SK-N-MC (cell line): ENCODE measurements at regions not wholly inside any gene's neighbourhood (a gene's known extent, or its start where the extent isn't known, plus 50 kb on each side); places are given as distances from the start of the nearest gene placed in this dataset.
"Not testable (repeated sequence)": the region's sequence is repeated elsewhere in the genome, so short reads cannot be mapped to it uniquely, and the experiment has no call there.

Source experiments
- DNase-seq: peaks from one replicate; pipeline ENCODE4 v3.0.0-alpha.2; 2011; ENCODE audit warnings: low read depth, low spot score
- H3K27ac ChIP-seq: fragments of 200-600 bp; sonication (generic); 2 replicates; pipeline ENCODE4 v1.5.1; 2016; ENCODE audit warnings: mixed run types
- H3K36me3 ChIP-seq: fragments of 200-600 bp; sonication (generic); 2 replicates; pipeline ENCODE4 v1.6.1; 2017; ENCODE audit warnings: antibody characterized with exemption, low read length, mixed read lengths; ENCODE audit not compliant: insufficient read depth
- H3K4me3 ChIP-seq: fragments of 200-600 bp; sonication (generic); 2 replicates; pipeline ENCODE4 v1.5.1; 2016
- H3K9ac ChIP-seq: fragments of 200-600 bp; sonication (generic); 2 replicates; pipeline ENCODE4 v1.8.0; 2017; ENCODE audit warnings: mixed run types, mixed read lengths; ENCODE audit not compliant: insufficient read length
- H3K9me3 ChIP-seq: fragments of 200-600 bp; sonication (generic); 2 replicates; pipeline ENCODE4 v1.6.1; 2017; ENCODE audit warnings: low read depth, mild to moderate bottlenecking, antibody characterized with exemption, low read length, moderate library complexity, mixed read lengths
- EZH2 ChIP-seq: fragments of 200-600 bp; sonication (generic); IDR thresholded peaks from one replicate; pipeline ENCODE4 v1.6.1; 2017; ENCODE audit warnings: antibody characterized with exemption
- FOXP2 ChIP-seq: optimal IDR thresholded peaks from 2 replicates; pipeline ENCODE3; 2011; ENCODE audit warnings: mild to moderate bottlenecking, moderate library complexity; ENCODE audit not compliant: insufficient read depth; ENCODE audit errors: extremely low read length, control extremely low read depth
- POLR2AphosphoS5 ChIP-seq: IDR thresholded peaks from 2 replicates; pipeline ENCODE4 v1.6.1; 2012; ENCODE audit warnings: mild to moderate bottlenecking, low read depth, low read length, borderline replicate concordance

GRCh38 chr18:79591032-79591308 lies 88.6 kb upstream of the CTDP1 start:
- H3K27ac ChIP-seq, result no peak overlapping the region
- no peaks in the 10 kb centered on the region for H3K36me3 ChIP-seq
- DNase-seq, result no peak
- H3K9me3 ChIP-seq, result no peaks in the 10 kb centered on the region
- H3K4me3 ChIP-seq, result no peak overlapping the region
- H3K9ac ChIP-seq, result no peak overlapping the region
- TF ChIP-seq FOXP2 (no peak), POLR2AphosphoS5 (no peak), EZH2 (no peak)

GRCh38 chr18:79592684-79593083 lies 86.9 kb upstream of the CTDP1 start:
- H3K36me3 ChIP-seq, H3K9me3 ChIP-seq, DNase-seq, H3K9ac ChIP-seq, H3K27ac ChIP-seq, H3K4me3 ChIP-seq: not testable (repeated sequence)

- H3K36me3 ChIP-seq, result no peaks in the 10 kb centered on the region
- no peak overlapping the region for H3K27ac ChIP-seq
- H3K9ac ChIP-seq, result no peak overlapping the region
- no peaks in the 10 kb centered on the region for H3K9me3 ChIP-seq
- no peak for DNase-seq
- no peak for TF ChIP-seq POLR2AphosphoS5
- no peak for TF ChIP-seq FOXP2
- TF ChIP-seq EZH2, result no peak
- H3K4me3 ChIP-seq, result no peak overlapping the region
Measured at GRCh38 chr18:79595876-79596374, 83.7 kb upstream of the CTDP1 start.

GRCh38 chr18:79596446-79597175 lies 83.0 kb upstream of the CTDP1 start:
- Histone ChIP-seq H3K27ac (no peak overlapping the region), H3K9ac (no peak overlapping the region), H3K4me3 (no peak overlapping the region), H3K36me3 (no peaks in the 10 kb centered on the region), H3K9me3 (no peaks in the 10 kb centered on the region)
- DNase-seq, result no peak
- TF ChIP-seq EZH2, result no peak
- TF ChIP-seq FOXP2, result no peak
- no peak for TF ChIP-seq POLR2AphosphoS5

GRCh38 chr18:79597176-79597830 lies 82.3 kb upstream of the CTDP1 start:
- Histone ChIP-seq H3K27ac (no peak overlapping the region), H3K36me3 (no peaks in the 10 kb centered on the region), H3K9me3 (no peaks in the 10 kb centered on the region), H3K9ac (no peak overlapping the region), H3K4me3 (no peak overlapping the region)
- no peak for DNase-seq
- TF ChIP-seq EZH2 (no peak), POLR2AphosphoS5 (no peak), FOXP2 (no peak)

- Histone ChIP-seq H3K9me3 (no peaks in the 10 kb centered on the region), H3K27ac (no peak overlapping the region), H3K36me3 (no peaks in the 10 kb centered on the region), H3K4me3 (no peak overlapping the region), H3K9ac (no peak overlapping the region)
- DNase-seq, result no peak
- TF ChIP-seq FOXP2 (no peak), POLR2AphosphoS5 (no peak), EZH2 (no peak)
Measured at GRCh38 chr18:79597831-79598632, 81.6 kb upstream of the CTDP1 start.

GRCh38 chr18:79598633-79599175 lies 80.9 kb upstream of the CTDP1 start:
- Histone ChIP-seq H3K36me3 (no peaks in the 10 kb centered on the region), H3K9ac (no peak overlapping the region), H3K9me3 (no peaks in the 10 kb centered on the region), H3K27ac (no peak overlapping the region), H3K4me3 (no peak overlapping the region)
- DNase-seq, result no peak
- no peak for TF ChIP-seq POLR2AphosphoS5

- TF ChIP-seq FOXP2 (no peak), POLR2AphosphoS5 (no peak), EZH2 (no peak)
- H3K4me3 ChIP-seq, result no peak overlapping the region
- H3K9ac ChIP-seq, result no peak overlapping the region
- DNase-seq, result no peak
- no peaks in the 10 kb centered on the region for H3K9me3 ChIP-seq
- H3K36me3 ChIP-seq, result no peaks in the 10 kb centered on the region
- no peak overlapping the region for H3K27ac ChIP-seq
Measured at GRCh38 chr18:79599441-79599931, 80.1 kb upstream of the CTDP1 start.
